NCI-H2081 (cell line): ENCODE measurements at regions not wholly inside any gene's neighbourhood (a gene's known extent, or its start where the extent isn't known, plus 50 kb on each side); places are given as distances from the start of the nearest gene placed in this dataset.
A peak's percentile ranks its signal among the peaks of the same experiment; 100 is the strongest.

ENCODE experiments used
- DNase-seq, 2 experiments: peaks; one replicate each; lab custom pipeline; 2025; lab: John Stamatoyannopoulos, UW

DNA sequence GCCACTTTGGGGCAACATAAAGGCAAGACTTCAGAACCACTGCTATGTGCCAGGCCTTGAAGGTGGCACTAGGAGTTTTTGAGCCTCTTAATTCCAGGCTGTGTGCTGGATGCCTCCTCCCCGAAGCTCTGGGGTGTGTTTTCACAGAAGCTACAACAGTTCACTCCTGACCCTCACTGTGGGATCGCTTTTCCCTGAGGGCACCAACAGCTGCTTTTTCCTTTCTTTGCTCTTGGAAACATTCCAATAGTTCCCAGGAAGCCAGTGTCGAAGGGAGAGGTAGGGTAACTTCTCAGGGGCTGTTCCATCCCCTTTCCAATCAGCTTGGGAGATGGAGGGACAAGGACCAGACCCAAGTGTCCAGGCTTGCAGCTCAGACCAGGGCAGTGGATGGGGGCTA lies 153.4 kb downstream of the C1orf94 start:
- DNase-seq: peak in 1 of 2 experiments; percentile 14

DNA sequence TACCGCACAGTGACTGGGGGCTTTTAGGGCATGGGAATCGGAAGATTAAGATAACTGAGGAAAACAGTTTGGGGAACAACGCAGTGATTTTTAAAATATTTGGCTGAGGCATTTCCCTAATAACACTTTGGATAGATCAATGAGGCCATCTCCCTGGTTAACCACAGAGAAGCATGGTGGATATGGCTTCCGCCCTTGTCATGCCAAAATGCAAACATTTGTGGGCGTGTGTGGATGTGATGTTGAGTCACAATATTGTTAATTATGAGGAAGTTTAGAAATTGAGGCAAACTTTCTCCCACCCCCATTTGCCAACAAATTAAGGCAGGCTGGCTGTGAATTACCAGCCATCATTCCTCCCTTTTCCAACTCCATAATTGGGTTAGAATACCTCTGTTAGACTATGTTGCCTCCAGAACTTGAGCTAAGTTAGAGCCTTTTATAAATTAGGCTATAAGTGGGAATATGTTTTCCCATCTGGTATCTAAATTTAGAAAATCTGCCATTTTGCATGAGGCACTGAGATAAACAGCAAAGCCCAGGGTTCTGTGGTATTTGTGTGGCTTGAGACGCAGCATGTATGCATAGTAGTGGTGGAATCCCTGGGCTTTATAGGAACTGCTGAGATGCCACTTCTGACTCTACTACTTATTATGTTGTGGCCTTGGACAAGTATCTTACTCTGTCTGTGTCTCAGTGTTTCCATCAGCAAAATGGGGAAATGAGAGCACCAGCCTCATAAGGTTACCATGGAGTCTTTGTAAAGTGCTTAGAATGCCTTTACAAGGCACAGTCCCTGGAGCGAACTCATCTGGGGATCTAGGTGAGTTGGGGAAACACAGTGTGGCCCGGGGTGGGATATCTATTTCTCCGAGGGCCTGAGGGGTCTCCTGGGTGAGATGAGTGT lies 154.6 kb downstream of the C1orf94 start:
- no peak for DNase-seq

DNA sequence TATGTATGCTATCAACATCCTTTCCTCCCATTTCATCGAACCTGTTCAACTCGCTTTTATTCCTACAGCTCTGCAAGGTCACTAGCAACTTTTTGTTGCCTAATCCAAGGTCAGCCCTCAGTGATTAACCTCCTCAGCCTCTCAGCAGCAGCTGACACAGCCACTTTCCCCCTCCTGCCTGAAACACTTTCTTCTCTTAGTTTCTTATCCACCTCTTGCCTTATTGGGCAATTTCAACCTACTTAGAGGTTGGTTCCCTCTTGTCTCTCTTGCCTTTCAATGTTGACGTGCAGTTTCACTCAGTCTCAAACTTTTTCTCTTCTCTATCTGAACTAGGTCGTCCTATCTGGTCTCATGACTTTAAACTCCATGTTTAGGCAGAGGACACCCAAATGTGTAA lies 156.3 kb downstream of the C1orf94 start:
- DNase-seq: no peak

DNA sequence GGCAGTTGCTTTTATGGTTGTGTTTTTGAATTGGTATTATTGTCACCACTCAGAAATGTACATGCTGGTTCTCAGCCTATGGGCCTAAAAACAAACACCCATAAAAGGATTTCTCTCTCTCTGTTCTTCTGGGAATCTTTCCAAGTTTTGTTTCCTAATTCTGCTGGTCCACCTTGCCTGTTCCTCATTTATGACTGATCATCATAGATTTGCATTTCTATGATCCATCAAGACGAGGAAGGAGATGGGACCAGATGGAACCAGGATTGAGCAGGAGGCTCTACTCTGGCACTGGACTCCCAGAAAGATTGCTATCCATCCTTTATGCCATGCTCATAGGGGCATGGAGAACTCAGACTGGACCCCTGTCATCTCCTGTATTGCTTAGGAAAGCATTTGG lies 162.2 kb downstream of the C1orf94 start:
- no peak for DNase-seq

DNA sequence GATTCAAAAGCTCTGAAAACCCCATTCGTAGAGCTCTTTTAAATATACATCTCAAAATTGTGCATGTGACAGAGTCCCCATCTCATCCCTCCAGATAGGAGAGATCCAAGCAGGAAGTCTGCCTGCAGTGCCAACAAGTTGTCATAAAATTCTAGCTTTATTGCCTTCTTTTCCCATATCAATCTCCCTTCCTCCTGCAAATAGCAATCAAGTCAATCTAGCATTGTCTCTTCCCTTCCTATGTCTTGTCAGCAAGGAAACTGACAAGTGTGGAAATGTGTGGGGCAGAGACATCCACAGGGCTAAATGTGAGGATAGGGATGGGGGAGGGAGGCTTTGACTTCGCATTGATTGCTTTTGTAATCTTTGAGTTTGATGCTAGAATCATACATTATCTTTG lies 165.2 kb downstream of the C1orf94 start:
- no peak for DNase-seq

DNA sequence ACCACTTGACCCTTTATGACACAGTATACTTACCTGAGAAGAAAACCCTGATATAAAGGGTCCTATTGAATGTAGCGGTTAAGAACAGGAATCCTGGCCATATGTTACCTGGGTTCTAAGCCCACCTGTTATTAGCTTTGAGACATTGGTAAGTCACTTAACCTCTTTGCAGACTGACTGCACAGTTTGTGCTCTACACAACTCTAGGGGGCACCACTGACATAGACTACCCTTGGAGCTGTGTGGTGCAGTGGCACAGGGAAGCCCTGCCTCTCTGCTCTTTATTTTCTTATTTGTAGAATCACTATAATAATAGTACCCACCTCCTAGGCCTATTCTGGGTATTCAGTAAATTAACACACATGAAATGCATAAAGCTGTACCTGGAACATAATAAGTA lies 165.6 kb downstream of the C1orf94 start:
- DNase-seq: no peak

DNA sequence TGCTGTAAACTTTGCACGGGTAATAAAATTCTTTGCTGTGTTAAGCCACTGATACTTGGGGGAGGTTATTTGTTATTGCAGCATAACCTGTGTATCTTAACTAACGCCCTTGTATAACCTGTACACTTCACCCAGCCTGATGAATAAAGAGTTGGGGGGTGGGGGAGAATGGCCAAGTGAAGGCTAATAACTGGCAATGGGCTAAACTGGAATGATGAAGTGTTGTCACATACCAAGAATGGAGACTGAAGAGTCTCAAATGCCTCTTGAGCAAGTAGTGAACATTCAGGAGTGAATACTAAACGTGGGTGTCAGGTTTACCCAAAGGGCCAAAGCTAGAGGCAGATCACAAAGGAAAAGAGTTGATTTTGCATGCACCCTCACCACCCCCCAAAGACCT lies 169.4 kb downstream of the C1orf94 start:
- DNase-seq: no peak

DNA sequence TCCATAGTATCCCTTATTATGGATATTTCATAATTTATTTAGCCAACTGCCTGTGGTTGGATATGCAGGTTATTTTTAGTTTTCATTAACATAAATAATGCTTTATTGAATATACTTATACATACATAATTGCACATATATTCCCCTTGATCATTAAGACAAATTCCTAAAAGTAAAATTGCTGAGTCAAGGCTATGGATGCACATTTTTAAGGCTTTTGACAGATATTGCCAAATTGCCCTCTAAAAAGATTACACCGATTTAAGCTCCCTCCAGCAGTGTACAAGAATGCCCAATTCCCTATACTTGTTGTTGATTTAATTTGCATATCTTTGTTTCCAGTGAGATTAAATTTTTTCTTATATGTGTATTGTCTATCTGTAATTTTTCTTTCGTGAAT lies 176.7 kb downstream of the C1orf94 start:
- DNase-seq: no peak

DNA sequence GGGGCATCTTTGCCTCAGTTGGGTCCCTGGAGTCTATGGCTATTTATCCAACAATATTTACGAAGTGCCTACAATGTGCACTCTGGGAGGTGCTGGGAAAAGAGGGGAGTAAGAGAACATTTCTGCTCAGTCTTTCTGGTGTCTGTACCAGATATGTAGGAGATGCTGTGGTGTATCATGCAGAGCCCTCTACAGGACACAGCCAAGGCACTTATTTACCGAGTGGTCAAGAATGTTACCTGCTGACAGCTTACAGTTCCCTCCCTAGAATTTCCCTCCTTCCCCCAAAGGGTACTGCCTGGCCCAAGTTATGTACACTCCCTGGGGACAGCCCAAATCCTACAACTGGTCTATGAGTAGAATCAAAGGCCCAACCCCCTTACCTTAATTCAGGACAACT lies 177.7 kb downstream of the C1orf94 start:
- no peak for DNase-seq

DNA sequence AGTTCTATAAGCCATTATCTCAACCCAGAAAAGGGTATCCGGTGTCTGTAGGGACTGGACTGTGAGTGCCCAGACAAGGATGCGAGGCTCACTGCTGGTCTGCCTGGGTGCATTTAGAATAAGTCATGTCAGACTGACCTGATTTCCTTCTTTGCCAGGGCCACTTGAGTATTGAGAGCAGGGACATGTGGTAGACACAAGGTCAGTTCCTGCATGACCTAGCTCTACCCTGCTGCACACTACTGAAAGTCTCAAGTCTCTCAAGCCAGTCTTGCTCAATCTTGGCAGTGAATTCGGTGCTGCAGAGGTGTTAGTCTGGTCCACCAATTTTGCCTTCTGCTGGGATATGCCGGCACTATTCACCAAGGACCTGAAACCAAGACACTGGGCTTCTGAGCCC lies 180.1 kb downstream of the C1orf94 start:
- DNase-seq: no peak

DNA sequence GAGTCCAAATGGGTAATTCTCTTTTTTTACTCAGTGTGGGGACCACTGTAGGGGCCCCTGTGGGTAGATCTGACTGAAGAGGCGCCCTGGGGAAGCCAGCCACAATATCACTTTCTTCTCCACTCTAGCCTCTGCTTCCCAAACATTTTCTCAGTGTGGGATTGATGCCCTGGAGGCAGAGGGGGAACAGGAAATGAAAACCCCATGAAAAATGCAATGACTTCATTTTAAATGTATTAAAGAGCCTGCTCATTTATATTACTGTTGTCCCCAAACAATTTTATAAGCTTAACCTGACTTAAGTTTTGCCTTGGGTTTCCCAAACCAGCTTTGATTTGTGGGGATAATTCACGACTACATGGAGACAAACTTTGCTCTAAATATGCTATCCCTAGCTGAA lies 181.9 kb downstream of the C1orf94 start:
- DNase-seq: no peak

DNA sequence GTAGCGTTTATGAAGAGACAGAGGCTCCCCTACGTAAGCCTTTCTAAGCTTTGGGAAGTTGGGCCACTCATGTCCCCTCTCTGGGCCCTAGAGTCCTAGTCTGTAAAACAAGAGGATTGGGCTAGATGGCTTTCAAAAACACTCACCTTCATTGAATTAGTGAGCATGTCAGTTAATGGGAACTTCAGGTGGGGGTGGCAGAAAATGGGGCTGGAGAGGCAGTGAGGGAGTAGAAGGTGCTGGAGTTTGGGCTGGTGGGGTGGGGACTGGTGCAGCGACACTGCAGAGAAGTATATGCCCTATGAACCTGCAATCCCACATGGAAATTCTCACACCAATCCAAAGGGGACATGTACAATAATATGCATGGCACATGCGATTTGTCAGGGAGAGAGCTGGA lies 182.7 kb downstream of the C1orf94 start:
- no peak for DNase-seq

DNA sequence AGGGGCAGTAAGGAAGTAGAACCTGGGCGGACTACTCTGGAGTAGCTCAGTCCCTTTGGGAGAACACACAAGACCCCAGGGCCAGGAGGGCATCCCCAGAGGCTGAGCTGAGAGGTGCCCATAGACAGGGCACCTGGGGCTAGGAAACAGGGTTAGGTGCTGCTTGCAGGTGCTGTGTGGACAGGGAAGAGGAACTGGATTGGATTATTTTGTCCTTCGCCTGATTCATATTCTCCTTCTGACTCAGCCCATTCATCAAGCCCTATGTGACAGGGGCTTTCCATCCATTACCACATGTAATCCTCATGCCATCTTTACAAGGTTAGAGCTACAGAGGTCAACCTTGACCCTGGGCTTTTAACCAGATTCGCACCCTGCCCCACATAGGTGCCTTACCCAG lies 183.9 kb downstream of the C1orf94 start:
- no peak for DNase-seq

DNA sequence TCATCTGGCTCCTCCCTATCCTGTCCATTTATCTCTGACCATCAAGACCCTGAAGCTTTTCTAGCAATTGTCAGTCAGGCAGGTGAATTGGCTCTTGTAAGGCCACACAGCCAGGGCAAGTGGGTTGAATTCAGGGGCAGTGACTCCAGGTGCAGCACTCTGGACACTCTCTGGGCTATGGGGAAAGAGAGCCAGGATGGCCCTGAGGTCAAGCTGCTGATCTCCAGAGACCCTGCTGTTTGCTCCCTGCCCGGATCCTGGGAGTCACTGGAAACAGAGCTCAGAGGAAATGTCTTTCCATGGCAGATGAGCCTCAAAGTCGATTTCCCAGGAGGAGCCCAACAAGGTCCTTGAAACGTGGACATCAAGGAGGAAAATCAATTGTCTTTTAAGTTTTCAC lies 184.4 kb downstream of the C1orf94 start:
- no peak for DNase-seq

DNA sequence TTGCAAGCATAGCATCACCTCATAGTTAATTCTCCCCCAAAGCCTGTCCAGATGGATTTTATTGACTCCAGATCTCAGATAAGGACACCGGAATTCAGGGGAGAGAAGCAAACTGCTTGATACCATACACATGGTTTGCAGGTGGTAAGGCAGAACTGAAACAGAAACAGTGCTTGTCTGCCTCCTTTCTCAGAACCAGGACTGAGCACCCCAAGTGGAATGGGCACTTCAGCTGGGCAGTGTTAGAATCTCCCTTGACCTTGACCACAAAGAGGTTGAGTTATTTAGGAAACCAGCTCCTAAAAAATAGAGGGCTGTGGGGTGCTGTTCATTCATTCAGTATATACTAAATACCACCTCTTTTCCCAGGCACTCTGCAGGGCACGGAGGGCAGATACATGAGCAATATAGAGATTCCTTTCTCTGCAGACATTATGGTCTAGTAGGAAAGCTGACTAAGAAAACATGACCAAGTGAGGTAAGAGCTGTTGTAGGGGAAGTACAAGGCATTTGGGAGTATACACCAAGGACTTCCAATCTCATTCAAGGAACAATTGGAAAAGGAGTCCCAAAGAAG lies 185.2 kb downstream of the C1orf94 start:
- DNase-seq: no peak

DNA sequence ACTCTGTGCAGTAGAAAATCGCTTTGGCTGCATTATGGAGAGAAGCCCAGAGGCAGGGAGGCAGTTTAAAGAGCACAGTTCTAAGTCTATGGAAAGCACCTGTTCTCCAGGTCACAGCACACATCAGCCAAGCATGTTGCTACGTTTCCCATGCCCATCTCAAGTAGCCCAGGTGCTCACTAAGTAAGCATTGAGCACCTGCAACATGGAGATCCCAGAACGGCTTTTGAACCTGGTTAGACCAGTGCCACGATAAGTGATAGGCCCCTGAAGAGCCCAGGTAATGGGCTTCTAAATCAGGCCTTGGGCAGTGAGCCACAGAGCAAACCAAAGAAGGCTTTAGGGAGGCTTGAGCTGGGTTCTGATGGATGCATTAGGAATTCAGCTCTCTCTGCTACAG lies 186.2 kb downstream of the C1orf94 start:
- no peak for DNase-seq

DNA sequence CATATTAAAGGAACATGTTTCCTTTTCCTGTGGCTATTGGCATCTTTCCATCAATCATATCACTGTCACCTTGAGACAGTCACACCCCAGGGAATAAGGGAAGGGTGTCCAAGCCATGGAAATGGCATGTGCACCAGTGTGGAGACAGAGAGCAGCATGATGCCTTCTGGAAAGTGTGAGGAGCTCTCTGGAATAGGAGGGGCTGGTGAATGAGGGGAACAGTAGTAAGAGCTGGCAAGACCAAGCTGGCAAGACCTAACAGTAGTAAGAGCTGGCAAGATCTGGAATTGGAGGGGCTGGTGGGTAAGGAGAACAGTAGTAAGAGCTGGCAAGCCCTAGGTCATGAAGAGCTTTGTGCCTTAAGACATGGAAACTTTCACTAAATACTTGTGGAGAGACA lies 186.7 kb downstream of the C1orf94 start:
- no peak for DNase-seq

DNA sequence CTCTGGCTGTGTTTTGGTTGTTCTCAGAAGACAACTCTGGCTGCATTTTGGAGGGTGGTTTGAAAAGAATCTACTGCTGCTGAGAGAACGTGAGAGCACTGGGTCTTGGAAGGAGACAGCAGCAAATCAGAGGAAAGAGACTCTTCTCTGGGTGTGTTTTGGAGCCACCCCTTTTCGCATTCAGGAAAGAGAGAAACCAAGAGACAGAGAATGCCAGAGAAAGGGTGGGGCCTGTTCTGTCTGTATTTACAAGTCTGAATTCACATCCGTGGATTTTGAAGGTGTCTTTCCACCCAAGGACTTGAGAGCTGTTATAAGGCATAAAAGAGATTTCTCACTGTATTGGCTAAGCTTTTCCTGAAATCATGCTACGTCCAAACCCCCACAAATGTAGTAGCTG lies 187.2 kb downstream of the C1orf94 start:
- DNase-seq: no peak

DNA sequence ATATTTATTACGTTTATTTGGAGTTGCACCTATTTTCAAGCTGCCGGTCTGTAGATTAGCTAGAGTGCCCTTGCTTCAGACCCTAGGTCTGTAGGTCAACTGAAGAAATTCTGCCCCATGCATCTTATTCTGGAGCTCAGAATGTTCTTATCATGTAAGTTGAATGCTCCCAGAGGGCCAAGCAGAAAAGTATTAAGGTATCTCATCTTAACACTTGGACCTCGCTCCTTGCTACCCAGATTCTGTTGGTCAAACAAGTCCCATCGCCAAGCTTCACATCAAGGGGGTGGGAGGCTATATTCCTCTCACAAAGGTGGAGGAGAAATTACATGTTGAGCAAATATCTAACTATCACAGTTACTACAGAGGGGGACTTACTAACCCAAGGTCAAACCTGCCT lies 187.7 kb downstream of the C1orf94 start:
- DNase-seq: no peak

DNA sequence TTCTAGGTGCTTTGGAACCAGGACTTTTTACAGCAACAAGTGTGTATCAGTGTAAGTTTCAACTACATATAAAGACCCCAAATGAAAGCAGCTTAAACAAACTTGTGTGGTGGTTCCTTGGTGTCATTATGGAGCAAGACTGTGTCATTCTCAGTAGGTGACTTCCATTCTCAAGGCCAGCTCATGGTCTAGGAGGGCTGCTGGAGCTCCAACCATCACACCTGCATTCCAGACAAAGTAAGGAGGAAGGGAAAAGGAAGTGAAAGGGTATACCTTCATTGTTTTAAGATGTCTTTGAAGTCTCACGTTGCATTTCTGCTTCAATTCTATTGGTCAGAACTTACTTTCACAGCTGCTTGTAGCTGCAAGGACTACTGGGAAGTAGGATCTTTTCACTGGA lies 188.6 kb downstream of the C1orf94 start:
- DNase-seq: no peak

DNA sequence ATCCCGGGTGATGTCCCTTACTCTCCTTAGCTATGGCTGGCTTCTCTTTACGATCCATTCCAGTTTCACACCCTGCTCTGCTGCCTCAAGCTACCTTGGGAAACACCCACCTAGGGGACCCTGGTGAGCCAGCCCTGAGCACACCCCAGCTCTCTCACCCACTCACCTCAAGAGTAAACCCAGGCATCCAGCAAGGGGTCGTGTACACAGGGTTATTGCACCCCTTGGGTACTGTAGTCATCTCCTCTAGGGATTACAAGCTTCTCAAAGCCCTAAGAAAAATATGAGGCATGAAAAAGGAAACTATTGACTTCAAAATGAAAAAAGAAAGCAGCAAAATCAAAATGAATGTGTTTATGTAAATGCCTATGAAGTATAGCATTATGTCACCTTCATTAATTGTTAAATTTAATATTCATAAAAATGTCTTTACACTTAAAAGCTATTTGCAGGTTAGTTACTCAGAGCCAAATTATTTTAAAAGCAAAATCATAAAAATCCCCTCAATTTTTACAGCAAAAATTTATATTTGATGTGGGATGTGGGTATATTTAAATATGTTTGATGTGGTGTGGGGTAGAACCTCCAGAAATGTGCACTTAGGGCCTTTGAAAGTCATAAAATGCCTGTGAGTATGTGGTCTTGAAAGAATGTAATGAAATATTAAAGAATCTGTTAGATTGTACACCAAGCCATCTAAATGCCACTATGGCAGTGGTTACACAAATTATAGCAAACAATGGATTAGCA lies 190.3 kb downstream of the C1orf94 start:
- no peak for DNase-seq

DNA sequence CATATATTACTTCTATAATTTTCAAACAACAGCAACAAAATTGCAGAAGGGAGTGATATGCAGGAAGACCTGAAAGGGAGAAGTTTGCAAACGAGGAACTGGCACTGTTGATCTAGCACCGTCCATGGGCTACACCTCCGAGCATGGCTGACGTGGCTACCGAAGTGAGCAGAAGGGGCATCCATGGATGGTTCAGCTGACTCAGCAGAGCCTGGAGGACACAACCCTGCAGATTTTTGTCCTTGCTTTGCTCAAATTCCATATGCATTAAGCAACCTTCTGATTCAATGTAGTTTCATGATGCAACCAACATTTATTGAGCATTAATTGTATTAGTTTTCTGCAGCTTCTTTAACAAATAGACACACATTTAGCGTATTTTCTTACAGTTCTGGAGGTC lies 191.2 kb downstream of the C1orf94 start:
- DNase-seq: no peak
